GM18520 (cell line): ENCODE measurements at regions not wholly inside any gene's neighbourhood (a gene's known extent, or its start where the extent isn't known, plus 50 kb on each side); places are given as distances from the start of the nearest gene placed in this dataset.

ENCODE experiments used
- ATAC-seq: cut with Tn5 transposase; IDR thresholded peaks from one replicate; pipeline ENCODE4 v1.9.1; 2021; ENCODE audit not compliant: unreplicated experiment

- no peak for ATAC-seq
Measured at GRCh38 chr15:69962561-69962960, 135.2 kb downstream of the TLE3 start.

GRCh38 chr15:69963385-69963784, 134.3 kb downstream of the TLE3 start:
- ATAC-seq, result no peak

GRCh38 chr15:69971771-69972170, 125.9 kb downstream of the TLE3 start:
- ATAC-seq, result no peak

GRCh38 chr15:69972436-69972835, 125.3 kb downstream of the TLE3 start:
- no peak for ATAC-seq

GRCh38 chr15:69973102-69973714, 124.5 kb downstream of the TLE3 start:
- no peak for ATAC-seq

GRCh38 chr15:69973880-69974279, 123.8 kb downstream of the TLE3 start:
- ATAC-seq, result no peak

- ATAC-seq, result no peak
Measured at GRCh38 chr15:69974321-69974720, 123.4 kb downstream of the TLE3 start.

GRCh38 chr15:69976366-69976994, 121.2 kb downstream of the TLE3 start:
- no peak for ATAC-seq

GRCh38 chr15:69978603-69979002, 119.1 kb downstream of the TLE3 start:
- no peak for ATAC-seq

GRCh38 chr15:69979262-69979661, 118.5 kb downstream of the TLE3 start:
- ATAC-seq, result peak; percentile 44

- ATAC-seq, result peak; percentile 67
Measured at GRCh38 chr15:69979783-69980182, 117.9 kb downstream of the TLE3 start.

GRCh38 chr15:69980341-69981059, 117.2 kb downstream of the TLE3 start:
- no peak for ATAC-seq

- no peak for ATAC-seq
Measured at GRCh38 chr15:69982037-69982436, 115.7 kb downstream of the TLE3 start.

- no peak for ATAC-seq
Measured at GRCh38 chr15:69983696-69984265, 113.9 kb downstream of the TLE3 start.

- no peak for ATAC-seq
Measured at GRCh38 chr15:69987492-69988489, 109.9 kb downstream of the TLE3 start.

GRCh38 chr15:69988541-69989225, 109.0 kb downstream of the TLE3 start:
- ATAC-seq, result no peak

GRCh38 chr15:69990566-69991421, 106.9 kb downstream of the TLE3 start:
- ATAC-seq, result no peak

- ATAC-seq, result no peak
Measured at GRCh38 chr15:69991551-69991980, 106.2 kb downstream of the TLE3 start.

- ATAC-seq, result no peak
Measured at GRCh38 chr15:69992348-69992747, 105.4 kb downstream of the TLE3 start.
